SK-N-SH treated with all-trans-retinoic acid at 6 μM for 48 hours (cell line): ENCODE measurements at regions not wholly inside any gene's neighbourhood (a gene's known extent, or its start where the extent isn't known, plus 50 kb on each side); places are given as distances from the start of the nearest gene placed in this dataset.
"Not testable (repeated sequence)": the region's sequence is repeated elsewhere in the genome, so short reads cannot be mapped to it uniquely, and the experiment has no call there.

Experiments
- ARNTL ChIP-seq: fragments of 450-650 bp; formaldehyde crosslinking; IDR thresholded peaks from 2 replicates; pipeline ENCODE4 v1.5.0; 2020; ENCODE audit warnings: low read depth, mild to moderate bottlenecking, moderate library complexity, borderline replicate concordance
- CREB5 ChIP-seq: fragments of 250-450 bp; sonication (Bioruptor Pico); IDR thresholded peaks from 2 replicates; pipeline ENCODE4 v1.5.1; 2020; ENCODE audit warnings: low read depth, mild to moderate bottlenecking, moderate library complexity
- GLIS3 ChIP-seq: fragments of 250-450 bp; sonication (Bioruptor Pico); IDR thresholded peaks from 2 replicates; pipeline ENCODE4 v1.5.0; 2020; ENCODE audit warnings: mild to moderate bottlenecking, moderate library complexity
- ISL1 ChIP-seq: fragments of 250-450 bp; sonication (Bioruptor Pico); IDR thresholded peaks from 2 replicates; pipeline ENCODE4 v2.1.2; 2022; ENCODE audit warnings: mild to moderate bottlenecking, moderate library complexity
- PATZ1 ChIP-seq: fragments of 250-450 bp; sonication (Bioruptor Pico); IDR thresholded peaks from 2 replicates; pipeline ENCODE4 v1.8.0; 2020; ENCODE audit warnings: mild to moderate bottlenecking, moderate library complexity, borderline replicate concordance
- PPARA ChIP-seq: fragments of 250-450 bp; sonication (Bioruptor Pico); IDR thresholded peaks from 2 replicates; pipeline ENCODE4 v1.5.0; 2020; ENCODE audit warnings: mild to moderate bottlenecking, borderline replicate concordance
- RARB ChIP-seq: fragments of 250-450 bp; sonication (Bioruptor Pico); IDR thresholded peaks from 2 replicates; pipeline ENCODE4 v1.8.0; 2021; ENCODE audit warnings: mild to moderate bottlenecking, moderate library complexity
- ZFP3 ChIP-seq: fragments of 250-450 bp; sonication (Bioruptor Pico); IDR thresholded peaks from 2 replicates; pipeline ENCODE4 v1.5.0; 2020; ENCODE audit warnings: mild to moderate bottlenecking, moderate library complexity

GRCh38 chr13:111593490-111593889 is 273.0 kb downstream of the TEX29 start:
- TF ChIP-seq RARB (CRISPR knock-in tag); GLIS3 (CRISPR knock-in tag); ISL1 (CRISPR knock-in tag); PATZ1; ARNTL (CRISPR knock-in tag); PPARA (CRISPR knock-in tag); ZFP3; CREB5: not testable (repeated sequence)
